HL-60 (cell line): ENCODE measurements at regions not wholly inside any gene's neighbourhood (a gene's known extent, or its start where the extent isn't known, plus 50 kb on each side); places are given as distances from the start of the nearest gene placed in this dataset.

Experiments used
- DNase-seq, 2 experiments: peaks; one replicate each; pipeline ENCODE4 v3.0.0-alpha.2; 2010 to 2020; ENCODE audit warnings: low read depth in 1 of 2, low spot score in 1 of 2
- H3K27ac ChIP-seq: fragments of 250-450 bp; sonication (Bioruptor Pico); replicated peaks from 2 replicates; pipeline ENCODE4 v1.5.1; 2020; ENCODE audit warnings: mild to moderate bottlenecking, moderate library complexity
- H3K27me3 ChIP-seq: fragments of 250-450 bp; sonication (Bioruptor Pico); 2 replicates; pipeline ENCODE4 v1.5.1; 2021; ENCODE audit warnings: mild to moderate bottlenecking, moderate library complexity; ENCODE audit not compliant: insufficient read depth, poor library complexity, severe bottlenecking
- H3K4me3 ChIP-seq: replicated peaks from 2 replicates; pipeline ENCODE4 v1.5.1; 2011; ENCODE audit warnings: mild to moderate bottlenecking, control low read depth, low read length; ENCODE audit not compliant: insufficient read depth
- CTCF ChIP-seq: IDR thresholded peaks from one replicate; pipeline ENCODE4 v1.5.1; 2011; ENCODE audit warnings: low read length, control low read depth, inconsistent platforms; ENCODE audit not compliant: insufficient read depth
- GABPA ChIP-seq: IDR thresholded peaks from 2 replicates; pipeline ENCODE4 v1.6.1; 2012; ENCODE audit warnings: low read depth
- POLR2AphosphoS5 ChIP-seq: IDR thresholded peaks from 2 replicates; pipeline ENCODE4 v1.6.1; 2012; ENCODE audit warnings: low read depth
- REST ChIP-seq: IDR thresholded peaks from 2 replicates; pipeline ENCODE4 v1.6.1; 2012; ENCODE audit warnings: low read depth; ENCODE audit not compliant: insufficient replicate concordance
- SPI1 ChIP-seq: IDR thresholded peaks from 2 replicates; pipeline ENCODE4 v1.6.1; 2012; ENCODE audit warnings: low read depth, mild to moderate bottlenecking, borderline replicate concordance

- no peaks in the 10 kb centered on the region for H3K27me3 ChIP-seq
- TF ChIP-seq POLR2AphosphoS5 (no peak), REST (no peak), SPI1 (no peak), CTCF (no peak), GABPA (no peak)
- DNase-seq = no peak
These were observed 155.8 kb downstream of the TDRD15 start for GRCh38 chr2:21279525-21279924.

GRCh38 chr2:21280793-21281192 lies 157.0 kb downstream of the TDRD15 start:
- H3K27me3 ChIP-seq = no peaks in the 10 kb centered on the region
- TF ChIP-seq SPI1 = no peak
- no peak overlapping the region for H3K27ac ChIP-seq
- DNase-seq = no peak
- no peak overlapping the region for H3K4me3 ChIP-seq

More at GRCh38 chr2:21279525-21279924, 155.8 kb downstream of the TDRD15 start:
- H3K4me3 ChIP-seq = no peak overlapping the region
- no peak overlapping the region for H3K27ac ChIP-seq

- Histone ChIP-seq H3K27ac (no peak overlapping the region), H3K4me3 (no peak overlapping the region), H3K27me3 (no peaks in the 10 kb centered on the region)
- TF ChIP-seq SPI1 (no peak), POLR2AphosphoS5 (no peak), GABPA (no peak), REST (no peak), CTCF (no peak)
- no peak for DNase-seq
These were observed 157.6 kb downstream of the TDRD15 start for GRCh38 chr2:21281384-21281783.

- TF ChIP-seq CTCF (no peak), GABPA (no peak), SPI1 (no peak), REST (no peak), POLR2AphosphoS5 (no peak)
- no peaks in the 10 kb centered on the region for H3K27me3 ChIP-seq
- H3K4me3 ChIP-seq = no peak overlapping the region
- no peak for DNase-seq
- no peak overlapping the region for H3K27ac ChIP-seq
These were observed 158.2 kb downstream of the TDRD15 start for GRCh38 chr2:21281791-21282514.
